ENCODE measurements at regions not wholly inside any gene's neighbourhood (a gene's known extent, or its start where the extent isn't known, plus 50 kb on each side); places are given as distances from the start of the nearest gene placed in this dataset.

DNA sequence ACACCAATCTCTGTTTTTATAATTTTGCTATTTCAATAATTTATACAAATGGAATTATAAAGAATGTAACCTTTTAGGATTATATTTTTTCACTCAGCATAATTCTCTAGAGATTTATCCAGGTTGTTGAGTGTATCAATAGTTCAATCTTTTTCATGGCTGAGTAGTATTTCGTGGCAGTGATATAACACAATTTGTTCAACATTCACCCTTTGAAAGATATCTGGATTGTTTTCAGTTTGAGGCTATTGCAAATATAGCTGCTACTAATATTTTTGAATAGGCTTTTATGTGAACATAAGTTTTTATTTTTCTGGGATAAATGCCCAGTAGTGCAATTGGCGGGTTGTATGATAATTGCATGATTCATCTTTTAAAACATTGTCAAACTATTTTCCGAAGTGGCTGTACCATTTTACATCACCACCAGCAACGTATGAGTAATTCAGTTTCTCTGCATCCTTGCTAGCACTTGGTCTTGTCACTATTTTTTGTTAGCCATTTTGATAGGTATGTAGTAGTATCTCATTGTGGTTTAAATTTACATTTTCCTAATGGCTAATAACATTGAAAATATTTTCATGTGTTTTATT lies 55.6 kb upstream of the ABCD3 start:
- TF ChIP-seq, protein P1, sequence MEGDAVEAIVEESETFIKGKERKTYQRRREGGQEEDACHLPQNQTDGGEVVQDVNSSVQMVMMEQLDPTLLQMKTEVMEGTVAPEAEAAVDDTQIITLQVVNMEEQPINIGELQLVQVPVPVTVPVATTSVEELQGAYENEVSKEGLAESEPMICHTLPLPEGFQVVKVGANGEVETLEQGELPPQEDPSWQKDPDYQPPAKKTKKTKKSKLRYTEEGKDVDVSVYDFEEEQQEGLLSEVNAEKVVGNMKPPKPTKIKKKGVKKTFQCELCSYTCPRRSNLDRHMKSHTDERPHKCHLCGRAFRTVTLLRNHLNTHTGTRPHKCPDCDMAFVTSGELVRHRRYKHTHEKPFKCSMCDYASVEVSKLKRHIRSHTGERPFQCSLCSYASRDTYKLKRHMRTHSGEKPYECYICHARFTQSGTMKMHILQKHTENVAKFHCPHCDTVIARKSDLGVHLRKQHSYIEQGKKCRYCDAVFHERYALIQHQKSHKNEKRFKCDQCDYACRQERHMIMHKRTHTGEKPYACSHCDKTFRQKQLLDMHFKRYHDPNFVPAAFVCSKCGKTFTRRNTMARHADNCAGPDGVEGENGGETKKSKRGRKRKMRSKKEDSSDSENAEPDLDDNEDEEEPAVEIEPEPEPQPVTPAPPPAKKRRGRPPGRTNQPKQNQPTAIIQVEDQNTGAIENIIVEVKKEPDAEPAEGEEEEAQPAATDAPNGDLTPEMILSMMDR (IDR thresholded peaks at IDR 0.05; ENCODE audit: low read depth, low read length, poor library complexity, severe bottlenecking) = no peak
- no peak for TF ChIP-seq EZH2phosphoT487 (IDR thresholded peaks at IDR 0.05; ENCODE audit: borderline replicate concordance, low read length)

Data from DOHH2 (cell line).